ENCODE measurements at regions not wholly inside any gene's neighbourhood (a gene's known extent, or its start where the extent isn't known, plus 50 kb on each side); places are given as distances from the start of the nearest gene placed in this dataset.

- DNase-seq = no peak
Measured at GRCh38 chr15:92565351-92566125, 90.0 kb downstream of the FAM174B start.

- DNase-seq = no peak
Measured at GRCh38 chr15:92561754-92562153, 93.8 kb downstream of the FAM174B start.

DNA sequence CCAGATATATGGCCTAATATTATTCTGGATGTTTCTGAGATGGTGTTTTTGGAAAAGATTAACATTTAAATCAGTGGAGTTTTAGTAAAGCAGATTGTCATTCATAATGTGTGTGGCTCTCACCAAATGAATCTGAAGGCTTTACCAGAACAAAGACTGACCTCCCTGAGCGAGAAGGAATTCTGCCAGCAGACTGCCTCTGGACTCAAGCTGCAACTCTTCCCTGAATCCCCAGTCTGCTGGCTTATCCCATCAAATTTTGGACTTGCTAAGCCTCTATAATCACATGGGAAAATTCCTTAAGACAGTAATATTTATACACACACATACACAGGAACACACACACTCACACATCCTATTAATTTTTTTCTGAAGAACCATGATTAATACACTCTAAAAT lies 102.3 kb downstream of the FAM174B start:
- DNase-seq = no peak

DNA sequence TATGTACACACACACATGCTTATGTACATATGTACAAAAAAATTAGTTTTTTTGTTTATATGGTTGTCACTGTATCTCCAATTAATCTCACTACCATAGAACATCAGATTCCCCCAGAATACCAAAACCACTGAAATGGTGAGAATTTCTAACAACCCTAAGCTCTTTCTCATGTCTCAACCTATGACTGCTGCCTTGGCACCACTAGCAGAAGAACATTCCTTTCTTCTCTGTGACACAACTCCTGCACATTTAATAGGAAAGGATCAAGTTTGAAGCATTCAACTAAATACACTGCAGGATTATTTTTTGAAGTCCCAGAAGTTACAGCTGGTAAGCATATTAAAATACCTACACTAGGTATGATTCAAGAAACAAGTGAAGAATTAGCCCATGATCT lies 109.6 kb downstream of the FAM174B start:
- DNase-seq = no peak

DNA sequence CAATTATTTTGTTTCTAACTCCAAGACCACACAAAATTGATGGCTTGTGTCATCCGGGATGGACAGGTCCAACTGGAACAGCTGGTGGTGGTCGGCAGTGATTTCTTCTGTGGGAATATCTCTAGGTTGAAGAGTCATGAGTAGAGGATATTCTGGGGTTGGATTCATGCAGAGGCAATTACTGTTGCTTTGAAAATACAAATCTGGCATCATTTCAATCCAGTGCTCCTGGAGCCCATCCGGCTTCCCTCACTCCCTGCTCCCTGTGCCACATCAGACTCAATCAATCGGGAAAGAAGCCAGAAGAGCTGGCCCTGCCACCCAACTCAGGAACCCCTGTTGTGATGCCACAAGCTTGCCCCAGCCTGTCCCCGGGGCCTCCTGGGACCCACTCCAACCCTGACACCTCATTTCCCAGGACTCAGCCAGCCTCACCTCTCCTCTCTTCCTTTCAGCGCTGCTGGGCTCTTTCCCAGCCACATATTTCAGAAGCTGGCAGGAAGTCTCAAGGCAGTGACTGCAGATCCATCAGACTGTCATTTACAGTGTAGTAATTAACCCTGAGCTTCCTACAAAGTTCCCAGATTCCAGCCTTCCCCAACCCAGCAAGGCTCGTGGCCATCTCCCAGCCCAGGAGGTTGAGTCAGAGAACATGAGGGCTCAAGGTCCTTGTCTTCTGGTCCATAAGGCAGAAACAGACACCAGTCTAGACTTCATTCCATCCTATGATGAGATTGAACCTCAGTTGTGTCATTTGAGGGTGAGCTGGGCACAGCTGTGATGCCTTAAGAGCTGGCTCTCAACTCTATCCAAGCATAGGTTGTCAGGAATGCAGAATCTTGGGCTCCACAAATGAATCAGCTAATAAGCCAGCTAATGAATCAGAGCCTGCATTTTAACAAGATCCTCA lies 114.0 kb downstream of the FAM174B start:
- DNase-seq = no peak

GRCh38 chr15:92538115-92538514 lies 117.5 kb downstream of the FAM174B start:
- DNase-seq = no peak

- no peak for DNase-seq
Measured at GRCh38 chr15:92533298-92533697, 122.3 kb downstream of the FAM174B start.

DNA sequence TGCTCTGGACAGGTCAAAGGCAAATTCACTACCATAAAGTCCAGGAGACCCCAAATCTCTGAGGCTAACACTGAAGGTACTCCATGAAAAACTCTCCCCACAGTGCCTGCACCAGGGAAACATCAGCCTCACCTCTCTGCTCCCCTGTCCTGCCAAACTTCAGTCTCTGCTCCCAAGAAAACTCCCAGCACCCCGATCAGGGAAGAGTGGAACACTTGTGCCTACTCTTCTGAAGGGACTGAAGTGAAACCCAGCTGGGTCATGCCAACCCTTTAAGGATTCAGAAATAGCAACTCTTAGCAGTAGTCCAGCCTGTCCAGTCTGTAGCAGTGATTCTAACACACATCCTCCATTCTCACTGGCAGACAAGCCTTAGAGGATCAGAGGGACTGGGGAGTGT lies 124.2 kb downstream of the FAM174B start:
- DNase-seq = no peak

GRCh38 chr15:92528736-92529135 lies 126.8 kb downstream of the FAM174B start:
- DNase-seq = no peak

DNA sequence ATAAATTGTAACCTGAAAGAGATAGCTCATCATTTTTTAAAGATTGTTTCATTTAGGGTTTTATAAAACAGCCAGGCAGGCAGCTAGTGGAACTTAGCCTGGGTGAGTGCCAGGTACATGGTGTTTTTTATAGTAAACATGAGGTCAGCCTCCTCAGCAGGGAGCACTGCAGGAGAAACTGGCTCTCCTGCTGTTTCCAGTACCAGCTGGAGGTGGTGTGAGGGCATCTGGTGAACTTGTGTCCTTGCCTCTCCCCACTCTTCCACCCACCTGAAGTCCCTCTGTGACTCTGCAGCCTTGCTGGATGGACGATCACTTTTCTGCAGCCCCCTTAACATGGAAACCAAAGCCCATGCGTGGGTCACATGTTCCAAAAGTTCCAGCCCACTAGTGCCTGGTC lies 128.4 kb downstream of the FAM174B start:
- no peak for DNase-seq

GRCh38 chr15:92525758-92526245 lies 129.8 kb downstream of the FAM174B start:
- DNase-seq = no peak

DNA sequence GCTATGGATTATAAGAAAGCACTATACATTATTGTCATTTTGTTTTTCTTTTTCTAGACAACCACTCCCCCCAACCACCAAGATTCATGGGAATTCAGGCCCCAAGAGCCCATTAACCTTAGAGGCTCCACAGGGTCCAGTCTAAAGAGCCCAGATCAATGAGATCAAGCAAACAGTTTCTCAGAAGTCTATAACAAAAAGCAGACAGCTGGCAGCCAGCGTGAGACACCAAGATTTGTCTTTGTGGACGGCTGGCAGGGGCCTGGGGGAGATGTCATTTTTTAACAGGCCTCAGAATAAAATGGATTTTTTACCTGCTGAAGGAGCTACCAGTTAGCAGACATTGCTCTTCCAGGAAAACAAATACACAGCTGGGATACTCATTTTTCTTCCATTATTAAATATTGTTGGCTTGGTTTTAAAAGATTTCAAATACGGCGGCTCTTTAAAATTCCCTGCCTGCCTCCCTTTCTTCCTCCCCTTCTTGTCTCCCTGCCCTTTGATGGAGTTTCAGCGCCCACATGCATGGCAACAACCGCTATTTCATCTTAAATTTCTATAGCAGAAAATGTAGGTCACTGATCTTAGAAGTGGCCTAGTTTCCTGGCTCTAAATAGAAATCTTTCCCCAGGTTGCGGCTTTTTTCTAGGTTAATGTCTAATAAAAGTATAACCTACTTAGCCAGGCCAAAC lies 130.6 kb downstream of the FAM174B start:
- DNase-seq = no peak

DNA sequence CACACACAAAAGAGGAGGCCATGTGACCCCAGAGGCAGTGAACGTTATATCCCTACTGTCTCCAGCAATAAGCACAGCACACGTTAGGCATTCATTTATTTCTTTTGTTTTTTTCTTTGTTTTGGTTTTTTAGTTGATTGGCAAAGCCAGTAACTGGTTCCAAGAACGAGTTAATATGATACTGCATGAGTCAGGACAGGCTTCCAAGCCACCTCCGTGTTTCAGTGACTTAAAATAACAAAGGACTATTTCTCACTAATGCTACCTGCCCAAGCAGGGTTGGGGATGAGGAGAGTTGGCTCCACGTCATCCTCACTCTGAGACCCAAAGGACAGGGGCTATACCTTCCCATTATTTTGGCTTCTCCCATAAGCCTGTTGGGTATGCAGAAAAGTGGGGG lies 130.5 kb downstream of the ST8SIA2 start:
- DNase-seq = no peak

GRCh38 chr15:92523176-92523575 lies 129.5 kb downstream of the ST8SIA2 start:
- no peak for DNase-seq

GRCh38 chr15:92521624-92522008 lies 127.9 kb downstream of the ST8SIA2 start:
- DNase-seq = peak; percentile 42

DNA sequence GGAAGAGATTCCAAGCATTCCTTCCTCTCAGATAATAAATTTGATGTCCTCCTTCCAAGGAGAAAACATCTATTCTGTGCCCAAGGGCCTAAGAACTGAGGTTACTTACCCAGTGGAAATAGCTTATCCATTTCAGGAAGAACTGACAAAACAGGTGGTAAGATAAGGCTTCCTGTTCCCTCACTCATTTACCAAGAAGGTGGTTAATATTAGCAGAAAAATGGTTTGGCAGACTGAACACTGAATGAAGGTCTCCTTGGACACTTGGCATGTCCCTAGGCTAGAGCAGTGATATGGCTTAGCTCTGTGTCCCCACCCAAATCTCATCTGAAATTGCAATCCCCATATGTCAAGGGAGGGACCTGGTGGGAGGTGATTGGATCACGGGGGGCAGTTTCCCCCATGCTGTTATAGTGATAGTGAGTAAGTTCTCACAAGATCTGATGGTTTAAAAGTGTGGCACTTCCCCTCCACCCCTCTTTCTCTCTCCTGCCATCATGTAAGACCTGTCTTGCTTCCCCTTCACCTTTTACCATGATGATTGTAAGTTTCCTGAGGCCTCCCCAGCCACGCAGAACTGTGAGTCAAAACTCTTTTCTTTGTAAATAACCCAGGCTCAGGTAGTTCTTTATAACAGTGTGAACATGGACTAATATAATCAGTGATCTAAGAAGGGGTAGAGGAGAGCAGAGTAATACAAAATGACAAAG lies 127.4 kb downstream of the ST8SIA2 start:
- no peak for DNase-seq

GRCh38 chr15:92519709-92520108 lies 126.0 kb downstream of the ST8SIA2 start:
- no peak for DNase-seq
